Fibroblast of villous mesenchyme (primary cell): ENCODE measurements at regions not wholly inside any gene's neighbourhood (a gene's known extent, or its start where the extent isn't known, plus 50 kb on each side); places are given as distances from the start of the nearest gene placed in this dataset.

ENCODE experiments used
- DNase-seq: peaks from one replicate; pipeline ENCODE4 v3.0.0-alpha.2; 2010; ENCODE audit warnings: low read depth
- H3K4me3 ChIP-seq: 2 replicates; pipeline ENCODE4 v1.5.1; 2011; ENCODE audit warnings: low read depth, mild to moderate bottlenecking, low read length
- TF ChIP-seq, protein P1 (sequence below): IDR thresholded peaks from 2 replicates; pipeline ENCODE4 v1.5.1; 2012; ENCODE audit warnings: low read depth, mild to moderate bottlenecking, low read length; ENCODE audit not compliant: insufficient read depth

DNA sequence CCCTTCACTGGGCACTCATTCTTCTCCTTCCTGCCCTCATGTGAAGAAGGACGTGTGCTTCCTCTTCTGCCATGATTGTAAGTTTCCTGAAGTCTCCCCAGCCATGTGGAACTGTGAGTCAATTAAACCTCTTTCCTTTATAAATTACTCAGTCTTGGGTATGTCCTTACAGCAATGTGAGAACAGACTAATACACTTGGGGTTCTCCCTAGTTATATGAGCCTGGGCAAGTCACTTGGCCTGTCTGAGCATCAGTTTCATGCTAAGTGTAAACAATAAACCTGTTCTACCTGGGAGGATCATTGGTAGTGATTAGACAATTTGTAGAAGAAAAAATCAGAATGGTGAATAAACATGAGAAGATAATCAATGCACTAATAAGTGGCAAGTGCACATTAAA lies 162.2 kb upstream of the ARG1 start:
- DNase-seq = no peak
- TF ChIP-seq, protein P1, sequence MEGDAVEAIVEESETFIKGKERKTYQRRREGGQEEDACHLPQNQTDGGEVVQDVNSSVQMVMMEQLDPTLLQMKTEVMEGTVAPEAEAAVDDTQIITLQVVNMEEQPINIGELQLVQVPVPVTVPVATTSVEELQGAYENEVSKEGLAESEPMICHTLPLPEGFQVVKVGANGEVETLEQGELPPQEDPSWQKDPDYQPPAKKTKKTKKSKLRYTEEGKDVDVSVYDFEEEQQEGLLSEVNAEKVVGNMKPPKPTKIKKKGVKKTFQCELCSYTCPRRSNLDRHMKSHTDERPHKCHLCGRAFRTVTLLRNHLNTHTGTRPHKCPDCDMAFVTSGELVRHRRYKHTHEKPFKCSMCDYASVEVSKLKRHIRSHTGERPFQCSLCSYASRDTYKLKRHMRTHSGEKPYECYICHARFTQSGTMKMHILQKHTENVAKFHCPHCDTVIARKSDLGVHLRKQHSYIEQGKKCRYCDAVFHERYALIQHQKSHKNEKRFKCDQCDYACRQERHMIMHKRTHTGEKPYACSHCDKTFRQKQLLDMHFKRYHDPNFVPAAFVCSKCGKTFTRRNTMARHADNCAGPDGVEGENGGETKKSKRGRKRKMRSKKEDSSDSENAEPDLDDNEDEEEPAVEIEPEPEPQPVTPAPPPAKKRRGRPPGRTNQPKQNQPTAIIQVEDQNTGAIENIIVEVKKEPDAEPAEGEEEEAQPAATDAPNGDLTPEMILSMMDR = no peak
- H3K4me3 ChIP-seq = no peak overlapping the region

DNA sequence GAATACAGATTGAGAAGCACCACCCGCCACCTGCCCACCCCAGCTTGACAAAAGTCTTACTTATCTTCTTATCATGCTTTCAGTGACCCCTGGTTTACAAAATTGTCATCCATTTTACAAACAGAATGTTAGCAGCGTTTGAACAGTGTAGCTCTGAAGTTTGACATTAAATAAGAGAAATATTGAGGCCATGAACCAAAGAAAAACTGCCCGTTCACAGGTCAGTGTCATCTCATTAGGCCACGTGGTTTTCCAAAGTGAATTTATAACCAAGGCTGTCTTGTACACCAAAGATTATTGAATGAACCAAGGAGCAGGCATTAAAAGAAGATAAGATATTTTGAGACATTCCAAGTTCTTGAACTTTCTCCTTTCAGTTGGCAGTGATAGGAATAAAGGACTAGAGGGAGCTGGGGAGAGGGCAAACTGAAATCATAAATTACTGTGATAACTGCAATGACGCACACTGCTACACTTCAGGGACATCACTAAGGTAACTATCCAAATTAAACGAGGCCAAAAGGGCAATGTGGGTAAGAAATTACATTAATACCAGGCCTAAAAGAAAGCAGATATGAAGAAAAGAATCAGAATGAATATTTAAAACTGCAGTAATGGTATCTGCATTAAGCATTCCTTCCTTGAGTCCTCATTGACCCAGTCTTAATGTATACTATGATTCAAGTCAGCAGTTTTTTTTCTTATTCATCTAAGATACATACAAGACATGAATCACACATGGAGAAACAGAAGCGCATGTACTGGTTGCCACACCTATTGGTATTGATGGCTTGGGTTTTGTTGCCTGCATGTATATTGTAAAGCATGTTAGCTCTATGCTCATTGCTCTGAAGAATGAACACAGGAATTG lies 159.8 kb upstream of the ARG1 start:
- DNase-seq = no peak
- TF ChIP-seq, protein P1 = no peak
- no peak overlapping the region for H3K4me3 ChIP-seq

DNA sequence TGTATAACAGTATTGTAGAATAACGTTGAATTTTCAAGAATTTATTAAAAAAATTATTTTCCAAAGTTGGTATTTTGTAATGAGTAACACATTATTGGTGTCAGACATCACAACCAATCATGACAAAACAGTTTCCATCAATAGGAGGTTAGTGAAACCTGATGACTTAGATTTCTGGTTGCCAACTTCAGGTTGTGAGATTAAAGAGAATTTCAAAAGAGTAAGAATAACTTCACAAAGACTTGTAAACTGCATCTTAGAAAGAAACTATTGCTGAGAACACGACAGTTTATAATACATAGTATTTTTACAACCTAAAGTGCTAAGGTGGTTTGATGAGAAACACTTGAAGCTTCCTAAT lies 159.2 kb upstream of the ARG1 start:
- H3K4me3 ChIP-seq = no peak overlapping the region
- TF ChIP-seq, protein P1 = no peak
- DNase-seq = no peak

DNA sequence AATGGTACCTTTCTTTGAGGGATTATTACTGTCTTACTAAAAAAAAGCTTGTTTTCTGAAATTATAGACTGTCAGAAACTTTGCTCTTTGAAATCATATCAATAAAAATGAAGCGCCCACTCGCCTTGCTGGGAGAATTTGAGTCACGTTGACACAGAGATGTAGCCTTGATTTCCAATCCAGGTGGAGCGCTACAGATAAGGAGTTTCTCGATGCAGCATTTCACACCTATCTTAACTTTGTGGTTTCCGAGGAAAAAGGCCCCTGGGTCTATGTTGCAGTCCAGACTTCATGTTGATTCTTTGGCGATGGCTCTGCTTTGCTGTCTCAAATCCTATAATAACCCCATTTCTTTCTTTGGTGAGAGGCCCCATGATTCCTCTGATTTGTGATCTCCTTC lies 158.1 kb upstream of the ARG1 start:
- no peak for DNase-seq
- TF ChIP-seq, protein P1 = no peak
- H3K4me3 ChIP-seq = no peak overlapping the region

DNA sequence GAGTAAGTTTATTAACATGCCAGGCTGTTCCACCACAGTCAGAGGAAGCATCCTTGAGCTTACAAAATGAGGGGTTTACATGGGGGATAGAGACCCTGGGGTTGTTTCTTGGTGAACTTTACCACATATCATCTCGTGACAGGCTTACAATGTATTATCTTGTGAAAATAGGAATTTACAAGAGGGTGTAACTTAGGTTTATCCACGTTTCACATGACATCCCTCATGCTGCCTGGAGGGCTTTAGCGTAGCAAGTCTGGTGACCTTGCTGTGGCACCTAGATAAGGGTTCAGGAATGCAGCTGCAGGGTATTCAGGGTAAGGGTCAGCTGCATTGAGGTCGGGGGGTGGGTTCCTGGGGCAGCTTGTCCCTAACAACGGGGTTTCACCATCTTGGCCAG lies 154.6 kb upstream of the ARG1 start:
- TF ChIP-seq, protein P1 = no peak
- DNase-seq = no peak
- no peak overlapping the region for H3K4me3 ChIP-seq

DNA sequence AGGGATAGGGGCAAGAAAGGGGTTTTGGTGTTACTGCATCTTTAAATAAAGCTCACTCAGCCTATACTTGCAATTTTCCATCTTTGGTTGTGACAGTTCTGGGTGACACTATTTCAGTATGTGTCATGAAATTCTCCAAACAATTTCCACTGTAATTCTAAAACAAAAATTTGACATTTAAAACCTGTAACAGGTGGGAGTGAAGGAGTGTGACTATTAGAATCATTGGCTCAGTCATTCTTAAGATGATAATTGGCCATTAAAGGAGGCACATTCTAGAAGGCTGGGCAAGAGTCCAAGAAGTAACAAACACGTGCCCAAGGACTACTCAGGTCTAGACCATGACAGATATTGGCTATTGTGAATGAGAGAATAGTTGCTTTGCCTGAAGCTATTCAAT lies 153.3 kb upstream of the ARG1 start:
- DNase-seq = no peak
- TF ChIP-seq, protein P1 = no peak

DNA sequence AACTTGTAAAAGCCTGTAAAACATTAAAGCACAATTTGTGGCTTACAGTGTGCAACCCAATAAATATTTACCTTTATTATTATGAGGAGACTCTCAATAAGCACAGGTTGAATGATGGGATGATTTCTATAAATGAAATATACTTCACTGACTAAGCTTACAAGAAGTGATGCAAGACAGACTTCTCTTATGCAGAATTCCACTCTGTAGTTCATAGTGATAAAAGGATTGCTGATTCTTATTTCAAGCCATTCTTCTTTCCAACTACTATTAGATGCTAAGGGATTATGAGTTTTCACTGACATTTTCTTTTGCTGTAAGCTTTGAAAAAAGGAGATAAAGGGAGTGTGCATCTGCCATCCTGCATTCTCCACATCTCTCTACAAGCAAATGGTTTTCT lies 149.0 kb upstream of the ARG1 start:
- no peak overlapping the region for H3K4me3 ChIP-seq
- no peak for DNase-seq
- TF ChIP-seq, protein P1 = no peak

More for the DNA sequence above, 153.3 kb upstream of the ARG1 start:
- no peak overlapping the region for H3K4me3 ChIP-seq
